ENCODE measurements at regions not wholly inside any gene's neighbourhood (a gene's known extent, or its start where the extent isn't known, plus 50 kb on each side); places are given as distances from the start of the nearest gene placed in this dataset.

DNA sequence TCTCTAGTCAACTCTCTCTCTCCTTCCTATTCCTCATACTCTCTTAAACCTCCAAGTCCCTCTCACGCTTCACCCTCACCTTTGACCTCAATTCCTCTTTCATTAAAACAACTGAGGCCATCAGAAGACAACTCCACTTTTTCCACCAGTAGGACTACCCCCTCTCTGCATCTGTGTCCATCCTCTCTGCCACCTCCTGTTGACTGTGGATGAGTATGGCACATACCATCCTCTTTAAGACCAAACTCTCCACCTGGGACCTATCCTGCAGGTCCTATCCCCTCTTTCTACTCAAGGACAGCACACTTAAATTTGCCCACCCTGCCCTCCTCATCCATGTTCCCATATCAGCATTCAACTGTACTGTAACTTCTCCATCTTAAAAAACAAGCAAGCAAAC, 89.2 kb downstream of the FOXD1 start:
- TF ChIP-seq RCOR1 (IDR thresholded peaks at IDR 0.05; ENCODE audit: insufficient replicate concordance, low read length) (no peak), CTCF (conservative IDR thresholded peaks at IDR 0.05; ENCODE audit: low read depth, low read length) (no peak), CEBPB (IDR thresholded peaks at IDR 0.05; ENCODE audit: low read depth, low read length) (no peak), BHLHE40 (IDR thresholded peaks at IDR 0.05; ENCODE audit: low read depth, low read length) (no peak), MAZ (IDR thresholded peaks at IDR 0.05; ENCODE audit: borderline replicate concordance, low read depth, low read length) (no peak), FOS (IDR thresholded peaks at IDR 0.05; ENCODE audit: low read depth, low read length) (no peak), RFX5 (IDR thresholded peaks at IDR 0.05; ENCODE audit: low read depth, low read length) (no peak)

Measured in IMR-90 (cell line).